ENCODE measurements at regions not wholly inside any gene's neighbourhood (a gene's known extent, or its start where the extent isn't known, plus 50 kb on each side); places are given as distances from the start of the nearest gene placed in this dataset.
"Not testable (repeated sequence)": the region's sequence is repeated elsewhere in the genome, so short reads cannot be mapped to it uniquely, and the experiment has no call there.

- ATAC-seq (no peak), DNase-seq (ENCODE audit: low spot score in 2 of 2) (no peak)
- no peak overlapping the region for H3K27ac Mint-ChIP-seq
- H3K9me3 Mint-ChIP-seq: peaks cover 25 to 40% of the 10 kb centered on the region in 2 donors
- peaks cover 56 to 60% of the 10 kb centered on the region in 2 donors for H3K36me3 Mint-ChIP-seq
Measured at GRCh38 chr6:144683216-144684070, 398.3 kb downstream of the UTRN start.

- DNase-seq (ENCODE audit: low spot score in 2 of 2): no peak
- Mint-ChIP-seq H3K9me3 (peaks cover 29 to 40% of the 10 kb centered on the region in 2 donors), H3K36me3 (peaks cover 53 to 64% of the 10 kb centered on the region in 2 donors), H3K27ac (no peak overlapping the region)
- ATAC-seq: no peak
Measured at GRCh38 chr6:144688713-144689112, 403.6 kb downstream of the UTRN start.

DNA sequence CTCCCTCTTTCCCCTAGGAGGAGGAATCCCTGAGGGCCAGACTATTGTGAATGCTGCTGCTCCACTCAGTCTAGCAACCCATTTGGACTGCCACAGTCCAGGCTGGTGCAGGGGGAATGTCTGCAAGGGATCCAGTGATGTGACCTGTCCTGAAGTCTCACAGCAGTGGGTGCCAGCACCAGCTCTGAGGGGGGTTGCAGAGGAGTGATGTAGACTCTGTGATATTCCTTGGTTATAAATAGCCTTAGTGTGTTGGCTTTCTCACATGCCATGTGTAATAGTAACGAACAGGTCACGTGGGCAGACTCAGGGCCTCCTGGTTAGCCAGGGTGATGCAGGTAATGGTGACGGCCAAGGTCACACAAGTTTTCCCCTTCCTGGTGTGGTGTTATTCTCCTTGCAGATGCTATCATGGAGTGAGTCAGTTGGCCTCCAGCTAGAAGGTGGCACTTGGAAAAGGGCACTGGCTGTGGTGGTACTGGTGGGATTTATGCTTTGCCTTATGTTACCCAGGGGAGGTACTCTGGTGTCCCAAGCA is 404.4 kb downstream of the UTRN start:
- Mint-ChIP-seq H3K36me3 (peaks cover 46 to 56% of the 10 kb centered on the region in 2 donors), H3K9me3 (peaks cover 29 to 36% of the 10 kb centered on the region in 2 donors), H3K27ac (no peak overlapping the region)
- DNase-seq (ENCODE audit: low spot score in 2 of 2): no peak
- ATAC-seq: no peak

DNA sequence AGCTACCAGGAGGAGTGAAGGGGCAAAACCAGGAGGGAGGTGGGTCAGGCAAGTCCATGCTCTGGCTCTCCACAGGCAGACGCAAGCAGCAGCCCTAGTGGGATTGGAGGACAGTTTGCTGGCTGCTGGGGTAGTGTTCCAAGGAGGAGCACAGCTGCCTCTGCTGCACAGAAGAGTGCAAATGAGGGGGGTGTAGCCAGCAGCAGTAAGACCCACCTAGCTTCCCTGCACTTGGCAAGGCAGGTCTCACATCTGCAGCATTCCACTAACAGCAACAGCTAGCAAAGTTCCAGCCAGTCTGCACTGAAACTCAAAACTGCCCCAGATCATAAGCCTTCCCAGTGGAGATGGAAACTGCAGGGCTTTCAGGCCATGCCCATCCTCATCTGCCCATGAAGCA is 405.0 kb downstream of the UTRN start:
- DNase-seq (ENCODE audit: low spot score in 2 of 2) (no peak), ATAC-seq (no peak)
- H3K36me3 Mint-ChIP-seq: peaks cover 41 to 50% of the 10 kb centered on the region in 2 donors
- H3K27ac Mint-ChIP-seq: no peak overlapping the region
- H3K9me3 Mint-ChIP-seq: peaks cover 26 to 31% of the 10 kb centered on the region in 2 donors

DNA sequence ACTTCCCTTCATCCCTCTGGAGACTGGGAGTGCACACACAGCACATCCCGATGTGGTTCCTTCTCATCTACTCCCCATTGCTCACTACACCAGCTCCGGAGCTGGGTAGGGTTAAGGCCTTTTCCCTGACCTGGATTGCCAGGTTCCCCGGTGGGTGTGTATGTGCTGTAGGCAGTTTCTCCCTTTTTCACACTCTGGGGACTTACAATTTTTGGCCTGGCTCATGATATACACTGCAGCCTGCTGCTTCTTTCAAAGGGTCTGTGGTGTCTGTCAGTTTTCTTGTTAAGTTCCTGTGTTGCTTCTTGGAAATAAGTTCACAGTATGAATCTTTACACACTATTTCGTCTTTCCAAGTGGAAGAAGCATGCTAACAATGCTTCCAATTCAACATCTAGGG is 405.5 kb downstream of the UTRN start:
- DNase-seq (ENCODE audit: low spot score in 2 of 2) (no peak), ATAC-seq (no peak)
- Mint-ChIP-seq H3K9me3 (peaks cover 20 to 27% of the 10 kb centered on the region in 2 donors), H3K27ac (no peak overlapping the region), H3K36me3 (peaks cover 36 to 45% of the 10 kb centered on the region in 2 donors)

DNA sequence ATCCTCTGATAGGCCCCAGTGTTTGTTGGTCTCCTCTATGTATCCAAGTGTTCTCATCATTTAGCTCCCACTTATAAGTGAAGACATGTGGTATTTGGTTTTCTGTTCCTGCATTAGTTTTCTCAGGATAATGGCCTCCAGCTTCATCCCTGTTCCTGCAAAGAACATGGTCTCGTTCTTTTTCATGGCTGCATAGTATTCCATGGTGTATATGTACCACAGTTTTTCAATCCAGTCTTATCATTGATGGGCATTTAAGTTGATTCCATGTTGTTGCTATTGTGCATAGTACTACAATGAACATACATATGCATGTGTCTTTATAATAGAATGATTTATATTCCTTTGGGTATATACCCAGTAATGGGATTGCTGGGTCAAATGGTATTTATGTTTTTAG is 406.9 kb downstream of the UTRN start:
- DNase-seq (ENCODE audit: low spot score in 2 of 2); ATAC-seq; H3K27ac Mint-ChIP-seq: not testable (repeated sequence)
- Mint-ChIP-seq H3K36me3 (peaks cover 27 to 31% of the 10 kb centered on the region in 2 donors), H3K9me3 (peaks cover 9 to 20% of the 10 kb centered on the region in 2 donors)

- H3K27ac Mint-ChIP-seq: no peak overlapping the region
- H3K36me3 Mint-ChIP-seq: peaks cover 12% of the 10 kb centered on the region in 2 donors
- ATAC-seq (no peak), DNase-seq (ENCODE audit: low spot score in 2 of 2) (no peak)
- peaks cover 8 to 9% of the 10 kb centered on the region in 2 donors for H3K9me3 Mint-ChIP-seq
Measured at GRCh38 chr6:144695858-144696533, 410.9 kb downstream of the UTRN start.

DNA sequence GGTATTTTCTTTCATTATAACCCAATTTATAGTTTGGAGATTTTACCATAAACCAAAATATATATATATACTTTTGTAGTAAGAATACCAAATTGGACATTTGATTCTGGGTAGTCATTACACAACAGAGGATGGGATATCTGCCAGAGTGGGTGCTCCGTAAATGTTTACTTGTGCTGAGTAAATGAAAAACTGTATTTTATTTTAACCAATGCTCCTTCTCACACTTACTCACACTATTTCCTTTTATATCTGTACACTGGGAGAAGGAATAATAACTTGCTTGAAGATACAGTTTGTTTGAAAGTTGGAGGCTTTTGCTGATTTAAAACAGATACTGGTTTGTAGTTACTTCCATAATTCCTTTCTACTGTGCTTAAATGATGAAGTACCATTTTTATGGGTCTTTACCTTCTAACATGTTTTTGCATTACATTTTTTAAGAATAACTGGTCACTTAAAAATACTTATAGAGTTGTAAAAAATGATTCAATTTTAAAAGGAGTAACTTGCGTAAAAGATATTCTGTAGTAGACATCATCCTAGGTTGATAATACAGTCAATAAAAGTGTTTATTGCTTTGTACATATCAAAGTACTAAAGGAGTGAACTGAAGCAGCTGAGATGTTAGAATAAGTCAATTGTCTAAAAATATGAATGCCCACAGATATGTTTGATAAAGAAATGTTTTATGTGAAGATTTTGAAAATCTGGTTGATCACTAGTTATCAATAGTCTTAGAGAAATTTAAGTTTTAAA is 411.7 kb downstream of the UTRN start:
- ATAC-seq (no peak), DNase-seq (ENCODE audit: low spot score in 2 of 2) (no peak)
- H3K36me3 Mint-ChIP-seq: peaks cover 5% of the 10 kb centered on the region in 2 donors
- peaks cover 4% of the 10 kb centered on the region in 2 donors for H3K9me3 Mint-ChIP-seq
- no peak overlapping the region for H3K27ac Mint-ChIP-seq

DNA sequence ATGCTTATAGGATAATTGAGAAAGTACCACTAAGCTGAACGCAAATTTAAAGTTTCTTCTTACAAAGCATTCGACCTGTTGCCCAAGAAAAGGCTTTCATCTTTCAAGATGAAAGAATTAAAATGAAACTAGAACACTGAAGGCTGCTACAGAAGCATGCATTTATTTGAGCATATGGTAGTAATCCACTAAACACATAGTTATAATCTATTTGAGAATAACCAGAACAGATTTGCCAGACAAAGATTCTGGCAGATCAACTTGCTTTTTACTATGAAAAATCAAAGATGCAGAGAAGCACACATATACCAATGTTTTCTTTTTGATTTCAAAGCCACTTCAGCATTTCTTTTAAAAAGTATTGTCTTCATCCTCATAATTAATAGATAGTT is 412.2 kb downstream of the UTRN start:
- ATAC-seq: no peak
- no peaks in the 10 kb centered on the region for H3K36me3 Mint-ChIP-seq
- no peak overlapping the region for H3K27ac Mint-ChIP-seq
- no peaks in the 10 kb centered on the region for H3K9me3 Mint-ChIP-seq
- DNase-seq (ENCODE audit: low spot score in 2 of 2): no peak

GRCh38 chr6:144697801-144698200 is 412.7 kb downstream of the UTRN start:
- Mint-ChIP-seq H3K36me3 (no peaks in the 10 kb centered on the region), H3K9me3 (no peaks in the 10 kb centered on the region), H3K27ac (peak overlapping the region in 1 of 2 donors; percentile 37)
- DNase-seq (ENCODE audit: low spot score in 2 of 2) (no peak), ATAC-seq (no peak)

- DNase-seq (ENCODE audit: low spot score in 2 of 2) (no peak), ATAC-seq (no peak)
- no peaks in the 10 kb centered on the region for H3K9me3 Mint-ChIP-seq
- H3K36me3 Mint-ChIP-seq: no peaks in the 10 kb centered on the region
- no peak overlapping the region for H3K27ac Mint-ChIP-seq
Measured at GRCh38 chr6:144702781-144703180, 417.6 kb downstream of the UTRN start.

GRCh38 chr6:144710207-144710606 is 425.1 kb downstream of the UTRN start:
- DNase-seq (ENCODE audit: low spot score in 2 of 2) (no peak), ATAC-seq (no peak)
- H3K9me3 Mint-ChIP-seq: no peaks in the 10 kb centered on the region
- no peak overlapping the region for H3K27ac Mint-ChIP-seq
- H3K36me3 Mint-ChIP-seq: no peaks in the 10 kb centered on the region

- DNase-seq (ENCODE audit: low spot score in 2 of 2): no peak
- ATAC-seq: no peak
- H3K27ac Mint-ChIP-seq: no peak overlapping the region
- no peaks in the 10 kb centered on the region for H3K36me3 Mint-ChIP-seq
- H3K9me3 Mint-ChIP-seq: no peaks in the 10 kb centered on the region
Measured at GRCh38 chr6:144711661-144712060, 426.5 kb downstream of the UTRN start.

DNA sequence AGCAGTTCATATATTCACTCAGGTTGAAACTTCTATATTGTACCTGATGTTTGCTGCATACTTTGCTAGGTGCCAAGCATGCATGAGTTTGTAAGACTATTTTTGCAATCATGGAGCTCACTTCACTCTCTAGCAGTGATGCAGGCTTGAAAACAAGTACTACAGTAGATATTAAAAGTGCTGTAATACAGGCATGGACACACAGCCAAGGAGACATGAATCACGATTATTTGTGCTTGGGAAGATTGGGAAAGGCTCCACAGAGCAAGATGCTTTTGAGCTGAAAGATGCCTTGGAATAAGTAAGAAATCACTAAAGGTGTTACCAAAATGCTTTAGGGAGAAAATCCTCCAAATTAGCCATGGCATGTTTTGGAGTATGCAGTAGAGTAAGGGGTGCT is 427.4 kb downstream of the UTRN start:
- no peak for ATAC-seq
- H3K27ac Mint-ChIP-seq: no peak overlapping the region
- no peaks in the 10 kb centered on the region for H3K9me3 Mint-ChIP-seq
- no peak for DNase-seq (ENCODE audit: low spot score in 2 of 2)
- no peaks in the 10 kb centered on the region for H3K36me3 Mint-ChIP-seq

DNA sequence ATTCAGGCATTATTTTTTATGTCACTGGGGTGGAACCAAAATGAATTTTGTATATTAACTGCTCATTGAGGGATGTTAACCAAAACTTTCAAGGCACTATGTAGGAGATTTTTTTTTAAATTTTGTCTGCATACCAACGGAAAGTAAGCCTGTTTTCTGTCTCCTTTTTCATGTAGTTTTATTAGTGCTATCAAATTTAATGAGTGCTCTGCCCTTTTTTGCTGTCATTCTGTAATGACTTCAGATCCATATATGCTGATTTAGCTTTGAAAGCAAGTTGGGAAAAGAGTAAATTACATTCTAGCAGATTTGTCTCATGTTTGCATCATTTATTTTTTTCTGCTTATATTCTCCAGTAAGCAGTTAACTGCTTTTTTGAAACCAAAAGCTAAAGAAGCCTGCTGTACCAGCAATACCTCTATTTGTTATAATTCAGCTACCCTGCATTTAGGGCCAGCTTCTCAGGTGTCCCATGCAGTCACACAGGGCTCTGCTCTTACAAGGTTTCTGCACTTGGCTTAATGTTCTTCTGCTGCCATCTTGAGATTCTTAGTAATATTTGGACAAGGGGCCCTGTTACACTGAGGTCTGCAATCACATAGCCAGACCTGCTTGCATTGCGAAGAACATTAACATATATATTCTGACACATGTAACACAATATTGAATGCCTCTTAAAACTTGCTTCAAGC is 429.0 kb downstream of the UTRN start:
- H3K9me3 Mint-ChIP-seq: no peaks in the 10 kb centered on the region

GRCh38 chr6:144715344-144715743 is 430.2 kb downstream of the UTRN start:
- peak overlapping the region in 1 of 2 donors; percentile 1 for H3K27ac Mint-ChIP-seq
- no peaks in the 10 kb centered on the region for H3K9me3 Mint-ChIP-seq
- peaks cover 0 to 11% of the 10 kb centered on the region in 2 donors for H3K36me3 Mint-ChIP-seq
- ATAC-seq (peak in 1 of 2 donors; percentile 86), DNase-seq (ENCODE audit: low spot score in 2 of 2) (no peak)

More for the DNA sequence above, 429.0 kb downstream of the UTRN start:
- peaks cover 0 to 4% of the 10 kb centered on the region in 2 donors for H3K36me3 Mint-ChIP-seq
- H3K27ac Mint-ChIP-seq: no peak overlapping the region
- DNase-seq (ENCODE audit: low spot score in 2 of 2) (no peak), ATAC-seq (no peak)

All from activated naive CD4-positive, alpha-beta T cell treated with anti-CD3 and anti-CD28 coated beads, Interleukin-2, amount 50 U/mL, for 72 hours (primary cell).